OCI-LY7 (cell line): ENCODE measurements at regions not wholly inside any gene's neighbourhood (a gene's known extent, or its start where the extent isn't known, plus 50 kb on each side); places are given as distances from the start of the nearest gene placed in this dataset.
"Not testable (repeated sequence)": the region's sequence is repeated elsewhere in the genome, so short reads cannot be mapped to it uniquely, and the experiment has no call there.

Experiments
- BruUV-seq: library from RNA; stranded (reverse); fragments of 400-500 nt; replicated peaks from 2 replicates; lab custom pipeline; 2021; lab: Mats Ljungman, UMichigan
- CTCF ChIA-PET: fragments of 300-600 bp; sonication (Branson Sonifier 250); formaldehyde crosslinking; loops from one replicate; lab custom pipeline; 2022; ENCODE audit warnings: antibody characterized with exemption; ENCODE audit not compliant: unreplicated experiment; lab: Charles Lee
- POLR2A ChIA-PET: fragments of 300-600 bp; sonication (Branson Sonifier 250); formaldehyde crosslinking; loops from one replicate; lab custom pipeline; 2022; ENCODE audit warnings: antibody characterized with exemption; lab: Charles Lee
- DNase-seq: peaks from one replicate; pipeline ENCODE4 v3.0.0-alpha.2; 2015; ENCODE audit warnings: low spot score
- H2AFZ ChIP-seq: fragments of 200-600 bp; sonication (generic), shearing (Covaris generic); 2 replicates; pipeline ENCODE4 v1.6.1; 2014; ENCODE audit warnings: mild to moderate bottlenecking, antibody characterized with exemption, low read length, moderate library complexity
- H3K27ac ChIP-seq: fragments of 200-600 bp; sonication (generic); 2 replicates; pipeline ENCODE4 v1.5.1; 2014; ENCODE audit warnings: mixed run types, low read depth, mild to moderate bottlenecking, moderate library complexity, low read length, inconsistent platforms; ENCODE audit not compliant: poor library complexity, severe bottlenecking
- H3K36me3 ChIP-seq: fragments of 200-600 bp; sonication (generic); 2 replicates; pipeline ENCODE4 v1.6.1; 2014; ENCODE audit warnings: mild to moderate bottlenecking, antibody characterized with exemption, low read length, moderate library complexity, mixed read lengths; ENCODE audit not compliant: insufficient read depth
- H3K4me1 ChIP-seq: fragments of 200-600 bp; sonication (generic); 2 replicates; pipeline ENCODE4 v1.5.1; 2014; ENCODE audit warnings: mild to moderate bottlenecking, low read length; ENCODE audit not compliant: insufficient read depth, poor library complexity, severe bottlenecking
- H3K4me2 ChIP-seq: fragments of 200-600 bp; sonication (generic); 2 replicates; pipeline ENCODE4 v1.6.1; 2014; ENCODE audit warnings: mild to moderate bottlenecking, low read length
- H3K4me3 ChIP-seq: fragments of 200-600 bp; sonication (generic); 2 replicates; pipeline ENCODE4 v1.5.1; 2014; ENCODE audit warnings: mild to moderate bottlenecking, low read depth, low read length; ENCODE audit not compliant: poor library complexity, severe bottlenecking
- H3K79me2 ChIP-seq: fragments of 200-600 bp; sonication (generic); 2 replicates; pipeline ENCODE4 v1.6.1; 2016; ENCODE audit warnings: low read depth, mild to moderate bottlenecking, low read length, moderate library complexity, mixed read lengths; ENCODE audit not compliant: insufficient read depth
- H3K9me2 ChIP-seq: fragments of 200-600 bp; sonication (generic); 2 replicates; pipeline ENCODE4 v1.6.1; 2016; ENCODE audit warnings: mild to moderate bottlenecking, low read length, mixed read lengths; ENCODE audit not compliant: insufficient read depth
- H3K9me3 ChIP-seq: fragments of 200-600 bp; sonication (generic); 2 replicates; pipeline ENCODE4 v1.6.1; 2014; ENCODE audit warnings: mild to moderate bottlenecking, mixed run types, low read length, mixed read lengths
- H4K20me1 ChIP-seq: fragments of 200-600 bp; sonication (generic); 2 replicates; pipeline ENCODE4 v1.6.1; 2014; ENCODE audit warnings: mild to moderate bottlenecking, antibody characterized with exemption, low read length, moderate library complexity, mixed read lengths; ENCODE audit not compliant: insufficient read depth
- CTCF ChIP-seq: fragments of 200-600 bp; sonication (generic); conservative IDR thresholded peaks from 2 replicates; pipeline ENCODE4 v1.5.1; 2014; ENCODE audit warnings: mild to moderate bottlenecking, antibody characterized with exemption, low read length, moderate library complexity, mixed read lengths
- EZH2phosphoT487 ChIP-seq: fragments of 200-600 bp; sonication (generic); IDR thresholded peaks from 2 replicates; pipeline ENCODE4 v1.6.1; 2018; ENCODE audit warnings: low read depth, borderline replicate concordance, mild to moderate bottlenecking, mixed run types, antibody characterized with exemption, low read length, moderate library complexity, mixed read lengths
- intact Hi-C: fragments of 100-400 bp; cut with micrococcal nuclease; formaldehyde crosslinking; loops from one replicate; pipeline ENCODE4 v1.10.0; 2022; ENCODE audit not compliant: unreplicated experiment

DNA sequence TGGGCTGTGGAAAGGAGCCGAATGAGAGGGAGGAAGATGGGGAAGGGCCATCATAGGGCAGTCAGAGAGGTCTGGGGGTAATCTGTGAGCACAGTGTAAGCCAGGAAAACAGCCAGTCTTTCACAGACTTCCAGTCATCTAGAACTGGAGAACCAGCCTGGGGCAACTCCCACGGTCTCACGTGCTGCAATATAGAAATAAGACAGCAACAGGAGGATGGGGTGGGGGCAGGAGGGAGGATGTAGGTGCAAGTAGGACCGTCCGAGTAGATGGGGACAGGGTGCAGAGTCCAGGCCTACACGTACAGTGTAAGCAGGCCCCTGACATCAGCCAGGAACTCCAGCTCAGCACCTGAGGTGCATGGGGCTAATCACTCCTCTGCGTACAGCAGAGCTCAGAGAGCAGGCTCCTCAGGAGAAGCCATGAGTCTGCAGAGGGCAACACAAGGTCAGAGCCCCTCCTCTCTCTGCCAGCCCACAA lies 58.2 kb upstream of the TNFAIP3 start:
- TF ChIP-seq EZH2phosphoT487, result no peak
- TF ChIP-seq CTCF, result no peak
- Histone ChIP-seq H3K79me2 (no peaks in the 10 kb centered on the region), H3K9me3 (no peaks in the 10 kb centered on the region), H3K27ac (no peak overlapping the region), H4K20me1 (no peaks in the 10 kb centered on the region), H3K4me1 (peaks cover 12% of the 10 kb centered on the region), H3K36me3 (no peaks in the 10 kb centered on the region), H2AFZ (no peak overlapping the region), H3K9me2 (no peaks in the 10 kb centered on the region), H3K4me3 (no peak overlapping the region), H3K4me2 (no peak overlapping the region)
- BruUV-seq, result no TSS peak
- intact Hi-C loops, result no loop called here
- ChIA-PET CTCF (no interaction called here), POLR2A (interaction anchor here (0.7 to 1.2 kb wide), 2 partner anchors 9 to 643 kb away, joined by 4 read pairs; no protein-coding TSS in a partner anchor)
- no peak for DNase-seq

DNA sequence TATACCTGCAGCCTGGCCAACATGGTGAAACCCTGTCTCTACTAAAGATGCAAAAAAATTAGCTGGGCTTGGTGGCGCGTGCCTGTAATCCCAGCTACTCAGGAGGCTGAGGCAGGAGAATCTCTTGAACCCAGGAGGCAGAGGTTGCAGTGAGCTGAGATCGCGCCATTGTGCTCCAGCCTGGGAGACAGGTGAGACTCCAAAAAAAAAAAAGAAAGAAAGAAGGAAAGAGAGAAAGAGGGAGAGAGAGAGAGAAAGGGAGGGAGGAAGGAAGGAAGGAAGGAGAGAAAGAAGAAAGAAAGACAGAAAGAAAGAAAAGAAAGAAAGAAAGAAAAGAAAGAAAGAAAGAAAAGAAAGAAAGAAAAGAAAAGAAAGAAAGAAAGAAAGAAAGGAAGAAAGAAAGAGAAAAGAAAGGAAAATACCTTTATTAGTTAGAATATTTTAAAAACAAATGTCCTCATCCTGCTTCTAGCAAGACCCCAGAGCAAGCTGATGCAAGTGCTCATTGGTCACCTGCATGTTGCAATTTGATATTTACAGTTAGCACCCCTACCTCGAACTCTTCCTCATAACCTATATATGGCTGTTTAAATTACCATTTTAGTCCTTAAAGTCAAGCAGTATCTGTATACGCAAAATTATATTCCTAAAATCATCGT lies 57.0 kb upstream of the TNFAIP3 start:
- DNase-seq, intact Hi-C loops, H3K9me3 ChIP-seq, H3K79me2 ChIP-seq, H4K20me1 ChIP-seq, H3K9me2 ChIP-seq, H3K36me3 ChIP-seq, H3K4me3 ChIP-seq, H2AFZ ChIP-seq, H3K27ac ChIP-seq, BruUV-seq, H3K4me2 ChIP-seq: not testable (repeated sequence)
- H3K4me1 ChIP-seq, result peaks cover 12% of the 10 kb centered on the region
- ChIA-PET CTCF (interaction anchor here (1.0 kb wide), 1 partner anchor 11 kb away, joined by 4 read pairs; no protein-coding TSS in a partner anchor), POLR2A (interaction anchor here (1.0 to 1.2 kb wide), 2 partner anchors 10 to 125 kb away, joined by 3 to 4 read pairs; no protein-coding TSS in a partner anchor)

DNA sequence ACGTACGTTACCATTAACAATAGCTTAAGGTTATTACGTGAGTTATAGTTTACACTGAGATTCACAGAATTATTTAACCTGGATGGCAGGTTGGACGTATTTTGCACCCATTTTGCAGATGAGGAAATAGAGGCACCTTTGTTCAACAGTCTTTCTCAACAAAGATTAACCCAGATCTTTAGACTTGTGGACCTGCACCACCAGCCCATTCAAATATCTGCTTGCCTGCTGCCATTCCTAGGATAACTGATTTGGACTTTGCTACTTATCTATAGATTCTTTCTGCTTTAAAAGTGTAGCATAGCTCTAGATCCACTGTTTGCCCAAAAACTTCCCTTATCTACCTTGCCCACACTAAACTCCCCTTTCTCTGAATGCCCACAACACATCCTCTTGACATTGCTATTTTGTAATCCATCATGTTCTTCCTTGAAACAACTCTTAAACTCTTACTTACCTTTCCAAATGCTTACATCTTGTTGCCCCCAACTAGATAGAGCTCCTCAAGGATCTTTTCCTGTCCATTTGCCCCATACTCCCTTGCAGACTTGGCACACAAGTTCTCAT lies 56.4 kb upstream of the TNFAIP3 start:
- Histone ChIP-seq H3K9me3 (no peaks in the 10 kb centered on the region), H3K4me3 (no peak overlapping the region), H2AFZ (no peak overlapping the region), H3K9me2 (no peaks in the 10 kb centered on the region), H3K79me2 (no peaks in the 10 kb centered on the region), H3K4me2 (no peak overlapping the region), H3K4me1 (peaks cover 12% of the 10 kb centered on the region), H3K27ac (no peak overlapping the region), H4K20me1 (no peaks in the 10 kb centered on the region), H3K36me3 (no peaks in the 10 kb centered on the region)
- no peak for DNase-seq
- no TSS peak for BruUV-seq
- POLR2A ChIA-PET, result interaction anchor here (1.0 to 1.3 kb wide), 2 partner anchors 16 to 124 kb away, joined by 3 read pairs; no protein-coding TSS in a partner anchor
- CTCF ChIA-PET, result interaction anchor here (1.0 kb wide), 1 partner anchor 11 kb away, joined by 4 read pairs; no protein-coding TSS in a partner anchor
- TF ChIP-seq CTCF, result no peak
- no peak for TF ChIP-seq EZH2phosphoT487
- intact Hi-C loops, result no loop called here
